HCT116 (cell line): ENCODE measurements at regions not wholly inside any gene's neighbourhood (a gene's known extent, or its start where the extent isn't known, plus 50 kb on each side); places are given as distances from the start of the nearest gene placed in this dataset.

Source experiments
- ATAC-seq: fragments of 200-7000 bp; cut with Tn5 transposase; 2 replicates; pipeline ENCODE4 v1.9.1; 2020; ENCODE audit warnings: mild to moderate bottlenecking, moderate library complexity
- BruUV-seq: library from RNA; stranded (reverse); fragments of 400-500 nt; replicated peaks from 2 replicates; lab custom pipeline; 2021; lab: Mats Ljungman, UMichigan
- CTCF ChIA-PET: fragments of 300-600 bp; sonication (Branson Sonifier 250); formaldehyde crosslinking; loops from one replicate; lab custom pipeline; 2021; ENCODE audit warnings: antibody characterized with exemption; lab: Charles Lee
- POLR2A ChIA-PET: fragments of 300-600, 350-600 bp; sonication (Branson Sonifier 250); formaldehyde crosslinking; loops from one replicate; lab custom pipeline; 2021; ENCODE audit warnings: antibody characterized with exemption; lab: Charles Lee
- RAD21 ChIA-PET, 2 experiments: fragments of 300-600 bp; sonication (Branson Sonifier 250); formaldehyde crosslinking; loops; one replicate each; lab custom pipeline; 2023; ENCODE audit warnings: low total read pairs in 2 of 2; ENCODE audit not compliant: uncharacterized antibody in 2 of 2, unreplicated experiment in 2 of 2, low non-redundant PET in 1 of 2; lab: Charles Lee
- DNase-seq: peaks from one replicate; pipeline ENCODE4 v3.0.0-alpha.2; 2010; ENCODE audit warnings: low read depth, low spot score
- H2AFZ ChIP-seq: fragments of 200-600 bp; shearing (Covaris generic), sonication (generic); 2 replicates; pipeline ENCODE4 v1.6.1; 2017; ENCODE audit warnings: low read depth, mixed run types, mixed read lengths, antibody characterized with exemption, low read length; ENCODE audit not compliant: poor library complexity, severe bottlenecking
- H3K27ac ChIP-seq: 2 replicates; pipeline ENCODE4 v1.5.1; 2012; ENCODE audit warnings: low read depth, low read length
- H3K27me3 ChIP-seq: fragments of 200-600 bp; sonication (generic); 2 replicates; pipeline ENCODE4 v1.6.1; 2016; ENCODE audit warnings: mixed run types, low read length, mixed read lengths; ENCODE audit not compliant: insufficient read depth
- H3K36me3 ChIP-seq, 2 experiments: fragments of 200-500 bp in 1 of 2; fragments of 200-600 bp in 1 of 2; sonication (Bioruptor generic) in 1 of 2; sonication (generic) in 1 of 2; 2 replicates each; pipeline versions ENCODE4 v1.5.1 to v1.6.1; 2014 to 2016; ENCODE audit warnings: low read length in 2 of 2, inconsistent platforms in 1 of 2, mixed read lengths in 1 of 2, mixed run types in 1 of 2; ENCODE audit not compliant: insufficient read depth in 2 of 2, control insufficient read depth in 1 of 2
- H3K4me1 ChIP-seq, 2 experiments: fragments of 200-600 bp in 1 of 2; sonication (generic) in 1 of 2; 2 replicates each; pipeline versions ENCODE4 v1.5.1 to v1.6.1; 2012 to 2017; ENCODE audit warnings: low read length in 2 of 2, inconsistent platforms in 1 of 2, mild to moderate bottlenecking in 1 of 2, mixed read lengths in 1 of 2, mixed run types in 1 of 2, moderate library complexity in 1 of 2; ENCODE audit not compliant: insufficient read depth in 2 of 2, control insufficient read depth in 1 of 2
- H3K4me2 ChIP-seq: fragments of 200-600 bp; sonication (generic); 2 replicates; pipeline ENCODE4 v1.6.1; 2017; ENCODE audit warnings: mixed run types, low read length, mixed read lengths
- H3K4me3 ChIP-seq, 2 experiments: fragments of 200-600 bp in 1 of 2; sonication (generic) in 1 of 2; replicated peaks in 1 of 2; 2 replicates each; pipeline ENCODE4 v1.5.1; 2011 to 2016; ENCODE audit warnings: low read length in 2 of 2, control low read depth in 1 of 2, low read depth in 1 of 2, mild to moderate bottlenecking in 1 of 2, mixed read lengths in 1 of 2, mixed run types in 1 of 2
- H3K79me2 ChIP-seq: fragments of 200-600 bp; sonication (generic); 2 replicates; pipeline ENCODE4 v1.6.1; 2017; ENCODE audit warnings: mild to moderate bottlenecking, mixed run types, low read length, moderate library complexity, mixed read lengths; ENCODE audit not compliant: insufficient read depth
- H3K9ac ChIP-seq: fragments of 200-600 bp; sonication (generic); 2 replicates; pipeline ENCODE4 v1.6.1; 2016; ENCODE audit warnings: low read length, mixed read lengths
- H3K9me2 ChIP-seq: fragments of 200-600 bp; sonication (generic), shearing (Covaris generic); 2 replicates; pipeline ENCODE4 v1.6.1; 2017; ENCODE audit warnings: mixed run types, mild to moderate bottlenecking, moderate library complexity; ENCODE audit not compliant: insufficient read depth
- H3K9me3 ChIP-seq, 2 experiments: fragments of 200-500 bp in 1 of 2; fragments of 200-600 bp in 1 of 2; sonication (Bioruptor generic) in 1 of 2; sonication (generic) in 1 of 2; 2 replicates each; pipeline ENCODE4 v1.6.1; 2014 to 2017; ENCODE audit warnings: low read length in 2 of 2, mixed read lengths in 2 of 2, inconsistent platforms in 1 of 2, low read depth in 1 of 2, mild to moderate bottlenecking in 1 of 2, mixed run types in 1 of 2, moderate library complexity in 1 of 2; ENCODE audit not compliant: control insufficient read depth in 1 of 2, insufficient read depth in 1 of 2
- H4K20me1 ChIP-seq: fragments of 200-600 bp; sonication (generic), shearing (Covaris generic); 2 replicates; pipeline ENCODE4 v1.6.1; 2017; ENCODE audit warnings: mixed run types, mild to moderate bottlenecking, moderate library complexity; ENCODE audit not compliant: insufficient read depth
- EGR1 ChIP-seq: IDR thresholded peaks from 2 replicates; pipeline ENCODE4 v1.6.1; 2012; ENCODE audit warnings: low read depth
- ELF1 ChIP-seq: IDR thresholded peaks from 2 replicates; pipeline ENCODE4 v1.6.1; 2012; ENCODE audit warnings: low read depth, borderline replicate concordance
- EZH2phosphoT487 ChIP-seq: fragments of 200-600 bp; IDR thresholded peaks from 2 replicates; pipeline ENCODE4 v1.6.1; 2018; ENCODE audit warnings: antibody characterized with exemption, borderline replicate concordance
- FOSL1 ChIP-seq: IDR thresholded peaks from 2 replicates; pipeline ENCODE4 v1.6.1; 2012; ENCODE audit warnings: low read depth
- POLR2A ChIP-seq: IDR thresholded peaks from 2 replicates; pipeline ENCODE4 v1.7.0; 2011; ENCODE audit warnings: borderline replicate concordance; ENCODE audit not compliant: insufficient read depth, insufficient read length; ENCODE audit errors: extremely low read depth
- POLR2AphosphoS5 ChIP-seq: IDR thresholded peaks from 2 replicates; pipeline ENCODE4 v1.6.1; 2011; ENCODE audit warnings: mild to moderate bottlenecking, low read depth, low read length, moderate library complexity
- RAD21 ChIP-seq: IDR thresholded peaks from 2 replicates; pipeline ENCODE4 v1.6.1; 2012; ENCODE audit warnings: low read depth, mild to moderate bottlenecking
- SP1 ChIP-seq: IDR thresholded peaks from 2 replicates; pipeline ENCODE4 v1.6.1; 2012; ENCODE audit warnings: low read depth
- TCF7L2 ChIP-seq: IDR thresholded peaks from 2 replicates; pipeline ENCODE4 v1.7.0; 2011; ENCODE audit warnings: borderline replicate concordance, inconsistent platforms; ENCODE audit not compliant: insufficient read depth, insufficient read length; ENCODE audit errors: extremely low read depth
- YY1 ChIP-seq: IDR thresholded peaks from 2 replicates; pipeline ENCODE4 v1.6.1; 2011; ENCODE audit warnings: low read length, low read depth, moderate library complexity, mild to moderate bottlenecking; ENCODE audit not compliant: insufficient replicate concordance; ENCODE audit errors: extremely low read depth
- ZFX ChIP-seq: fragments of 450-650 bp; IDR thresholded peaks from 2 replicates; pipeline ENCODE4 v1.6.1; 2017
- intact Hi-C: fragments of 100-400 bp; cut with micrococcal nuclease; formaldehyde crosslinking; loops from 2 replicates; pipeline ENCODE4 v1.10.0; 2022
- TF ChIP-seq, protein P1 (sequence below), 3 experiments: fragments of 200-600 bp in 1 of 3; sonication (generic) in 1 of 3; IDR thresholded peaks in 2 of 3; conservative IDR thresholded peaks in 1 of 3; 2 replicates each; pipeline ENCODE4 v1.5.1; 2012 to 2017; ENCODE audit warnings: low read depth in 2 of 3, low read length in 2 of 3, antibody characterized with exemption in 1 of 3, borderline replicate concordance in 1 of 3, control low read depth in 1 of 3, mild to moderate bottlenecking in 1 of 3, mixed read lengths in 1 of 3, mixed run types in 1 of 3, moderate library complexity in 1 of 3; ENCODE audit not compliant: insufficient read depth in 1 of 3
- TF ChIP-seq, protein P2 (sequence below): IDR thresholded peaks from 2 replicates; pipeline ENCODE4 v1.6.1; 2012
- TF ChIP-seq, protein P3 (sequence below): IDR thresholded peaks from 2 replicates; pipeline ENCODE4 v1.6.1; 2011; ENCODE audit warnings: mild to moderate bottlenecking, low read length, moderate library complexity; ENCODE audit not compliant: insufficient replicate concordance; ENCODE audit errors: extremely low read depth
- TF ChIP-seq, protein P4 (sequence below): IDR thresholded peaks from 2 replicates; pipeline ENCODE4 v1.6.1; 2012

DNA sequence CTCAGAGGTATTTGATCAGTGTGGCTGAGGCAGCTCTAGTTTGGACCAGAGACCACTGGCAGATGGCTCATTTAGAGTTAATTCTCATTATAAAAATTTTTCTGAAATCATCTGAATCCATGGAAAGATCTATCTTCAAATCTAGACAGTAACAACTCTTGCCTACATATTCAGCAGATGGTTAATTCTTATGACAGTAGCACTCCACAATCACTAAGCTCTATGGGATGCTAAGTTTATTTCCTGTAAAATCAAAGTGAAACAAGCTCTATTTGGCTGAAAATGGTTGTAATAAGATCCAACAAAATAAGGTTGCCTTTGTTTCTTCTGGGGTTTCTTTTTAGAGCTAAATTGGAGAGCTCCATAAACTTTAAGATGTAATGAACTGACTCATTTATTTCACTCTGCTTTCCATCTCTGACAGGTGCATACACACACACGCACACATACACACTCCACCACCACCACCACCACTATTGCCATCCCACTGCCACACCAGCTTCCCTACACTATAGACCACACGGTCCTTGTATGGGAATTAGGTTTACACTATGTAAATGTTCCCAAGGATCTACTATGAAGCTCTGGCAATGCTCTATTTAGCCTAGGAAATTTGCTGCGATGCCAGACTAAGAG, 293.1 kb downstream of the RPAP3 start:
- Histone ChIP-seq H3K9ac (no peak overlapping the region), H4K20me1 (no peaks in the 10 kb centered on the region), H3K4me1 (peaks cover 0 to 6% of the 10 kb centered on the region in 2 experiments; a peak in 1 of 4 replicates), H3K36me3 (no peaks in the 10 kb centered on the region), H3K4me3 (no peak overlapping the region), H3K9me3 (no peaks in the 10 kb centered on the region), H3K4me2 (no peak overlapping the region), H3K27ac (no peak overlapping the region), H3K27me3 (no peaks in the 10 kb centered on the region), H3K79me2 (no peaks in the 10 kb centered on the region), H2AFZ (no peak overlapping the region), H3K9me2 (no peaks in the 10 kb centered on the region)
- DNase-seq (no peak), ATAC-seq (no peak)
- no TSS peak for BruUV-seq
- POLR2A ChIA-PET = no interaction called here
- CTCF ChIA-PET = no interaction called here
- RAD21 ChIA-PET = interaction anchor here in 1 of 2 experiments (0.6 kb wide), 1 partner anchor 225 kb away, joined by 3 read pairs; no protein-coding TSS in a partner anchor
- intact Hi-C loops = no loop called here
- TF ChIP-seq, protein P1, sequence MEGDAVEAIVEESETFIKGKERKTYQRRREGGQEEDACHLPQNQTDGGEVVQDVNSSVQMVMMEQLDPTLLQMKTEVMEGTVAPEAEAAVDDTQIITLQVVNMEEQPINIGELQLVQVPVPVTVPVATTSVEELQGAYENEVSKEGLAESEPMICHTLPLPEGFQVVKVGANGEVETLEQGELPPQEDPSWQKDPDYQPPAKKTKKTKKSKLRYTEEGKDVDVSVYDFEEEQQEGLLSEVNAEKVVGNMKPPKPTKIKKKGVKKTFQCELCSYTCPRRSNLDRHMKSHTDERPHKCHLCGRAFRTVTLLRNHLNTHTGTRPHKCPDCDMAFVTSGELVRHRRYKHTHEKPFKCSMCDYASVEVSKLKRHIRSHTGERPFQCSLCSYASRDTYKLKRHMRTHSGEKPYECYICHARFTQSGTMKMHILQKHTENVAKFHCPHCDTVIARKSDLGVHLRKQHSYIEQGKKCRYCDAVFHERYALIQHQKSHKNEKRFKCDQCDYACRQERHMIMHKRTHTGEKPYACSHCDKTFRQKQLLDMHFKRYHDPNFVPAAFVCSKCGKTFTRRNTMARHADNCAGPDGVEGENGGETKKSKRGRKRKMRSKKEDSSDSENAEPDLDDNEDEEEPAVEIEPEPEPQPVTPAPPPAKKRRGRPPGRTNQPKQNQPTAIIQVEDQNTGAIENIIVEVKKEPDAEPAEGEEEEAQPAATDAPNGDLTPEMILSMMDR (IDR thresholded peaks at IDR 0.05 in 2 of 3, conservative IDR thresholded peaks at IDR 0.05 in 1 of 3; ENCODE audit: borderline replicate concordance in 1 of 3, insufficient read depth in 1 of 3, low read depth in 2 of 3, low read length in 2 of 3) = no peak
- TF ChIP-seq, protein P2, sequence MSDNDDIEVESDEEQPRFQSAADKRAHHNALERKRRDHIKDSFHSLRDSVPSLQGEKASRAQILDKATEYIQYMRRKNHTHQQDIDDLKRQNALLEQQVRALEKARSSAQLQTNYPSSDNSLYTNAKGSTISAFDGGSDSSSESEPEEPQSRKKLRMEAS = no peak
- TF ChIP-seq TCF7L2 (no peak), RAD21 (no peak), POLR2AphosphoS5 (no peak), YY1 (no peak), EZH2phosphoT487 (no peak), SP1 (no peak), ZFX (no peak), ELF1 (no peak), POLR2A (no peak), FOSL1 (no peak), EGR1 (no peak)
- TF ChIP-seq, protein P3, sequence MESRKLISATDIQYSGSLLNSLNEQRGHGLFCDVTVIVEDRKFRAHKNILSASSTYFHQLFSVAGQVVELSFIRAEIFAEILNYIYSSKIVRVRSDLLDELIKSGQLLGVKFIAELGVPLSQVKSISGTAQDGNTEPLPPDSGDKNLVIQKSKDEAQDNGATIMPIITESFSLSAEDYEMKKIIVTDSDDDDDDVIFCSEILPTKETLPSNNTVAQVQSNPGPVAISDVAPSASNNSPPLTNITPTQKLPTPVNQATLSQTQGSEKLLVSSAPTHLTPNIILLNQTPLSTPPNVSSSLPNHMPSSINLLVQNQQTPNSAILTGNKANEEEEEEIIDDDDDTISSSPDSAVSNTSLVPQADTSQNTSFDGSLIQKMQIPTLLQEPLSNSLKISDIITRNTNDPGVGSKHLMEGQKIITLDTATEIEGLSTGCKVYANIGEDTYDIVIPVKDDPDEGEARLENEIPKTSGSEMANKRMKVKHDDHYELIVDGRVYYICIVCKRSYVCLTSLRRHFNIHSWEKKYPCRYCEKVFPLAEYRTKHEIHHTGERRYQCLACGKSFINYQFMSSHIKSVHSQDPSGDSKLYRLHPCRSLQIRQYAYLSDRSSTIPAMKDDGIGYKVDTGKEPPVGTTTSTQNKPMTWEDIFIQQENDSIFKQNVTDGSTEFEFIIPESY = no peak
- TF ChIP-seq, protein P4, sequence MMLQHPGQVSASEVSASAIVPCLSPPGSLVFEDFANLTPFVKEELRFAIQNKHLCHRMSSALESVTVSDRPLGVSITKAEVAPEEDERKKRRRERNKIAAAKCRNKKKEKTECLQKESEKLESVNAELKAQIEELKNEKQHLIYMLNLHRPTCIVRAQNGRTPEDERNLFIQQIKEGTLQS = no peak
